GM23338 (cell line): ENCODE measurements at regions not wholly inside any gene's neighbourhood (a gene's known extent, or its start where the extent isn't known, plus 50 kb on each side); places are given as distances from the start of the nearest gene placed in this dataset.

Experiments used
- ATAC-seq: fragments of 200-7000 bp; cut with Tn5 transposase; 3 replicates; pipeline ENCODE4 v1.9.1; 2020
- DNase-seq: peaks from one replicate; pipeline ENCODE4 v3.0.0-alpha.2; 2015; ENCODE audit warnings: low spot score
- H2AFZ ChIP-seq: fragments of 200-600 bp; sonication (generic); 2 replicates; pipeline ENCODE4 v1.8.0; 2016; ENCODE audit warnings: antibody characterized with exemption, mild to moderate bottlenecking, moderate library complexity
- H3F3A ChIP-seq: fragments of 200-600 bp; sonication (generic); replicated peaks from 2 replicates; pipeline ENCODE4 v1.8.0; 2017; ENCODE audit warnings: antibody characterized with exemption, mixed run types, low read depth
- H3K27ac ChIP-seq: fragments of 200-600 bp; sonication (generic); 2 replicates; pipeline ENCODE4 v1.6.1; 2016; ENCODE audit warnings: low read depth
- H3K27me3 ChIP-seq: fragments of 200-600 bp; sonication (generic); 2 replicates; pipeline ENCODE4 v1.8.0; 2016; ENCODE audit warnings: mild to moderate bottlenecking, mixed run types, moderate library complexity; ENCODE audit not compliant: insufficient read depth
- H3K36me3 ChIP-seq: fragments of 200-600 bp; sonication (generic); 2 replicates; pipeline ENCODE4 v1.8.0; 2016; ENCODE audit warnings: mild to moderate bottlenecking; ENCODE audit not compliant: insufficient read depth
- H3K4me1 ChIP-seq: fragments of 200-600 bp; sonication (generic); 2 replicates; pipeline ENCODE4 v1.8.0; 2016; ENCODE audit warnings: mild to moderate bottlenecking, moderate library complexity; ENCODE audit not compliant: insufficient read depth
- H3K4me2 ChIP-seq: fragments of 200-600 bp; sonication (generic); 2 replicates; pipeline ENCODE4 v1.7.1; 2017; ENCODE audit warnings: mixed run types
- H3K4me3 ChIP-seq: fragments of 200-600 bp; sonication (generic); 2 replicates; pipeline ENCODE4 v1.6.1; 2016; ENCODE audit warnings: mixed run types
- H3K79me2 ChIP-seq: fragments of 200-600 bp; sonication (generic); replicated peaks from 2 replicates; pipeline ENCODE4 v1.8.0; 2017; ENCODE audit warnings: mild to moderate bottlenecking; ENCODE audit not compliant: insufficient read depth
- H3K9me2 ChIP-seq: fragments of 200-600 bp; sonication (generic); 2 replicates; pipeline ENCODE4 v1.8.0; 2017; ENCODE audit not compliant: insufficient read depth
- H4K20me1 ChIP-seq: fragments of 200-600 bp; sonication (generic); replicated peaks from 2 replicates; pipeline ENCODE4 v1.8.0; 2017; ENCODE audit warnings: mild to moderate bottlenecking; ENCODE audit not compliant: insufficient read depth
- H3K27ac Mint-ChIP-seq: 2 replicates; pipeline ENCODE4 v1.8.0; 2020; ENCODE audit warnings: inconsistent platforms, mild to moderate bottlenecking, moderate library complexity, mixed read lengths
- H3K27me3 Mint-ChIP-seq: 3 replicates; pipeline ENCODE4 v1.8.0; 2022; ENCODE audit warnings: low read depth, mild to moderate bottlenecking, moderate library complexity, mixed read lengths, inconsistent platforms; ENCODE audit not compliant: insufficient read depth, poor library complexity
- H3K36me3 Mint-ChIP-seq: 3 replicates; pipeline ENCODE4 v1.8.0; 2021; ENCODE audit warnings: low read depth, mild to moderate bottlenecking, inconsistent platforms, moderate library complexity, mixed read lengths
- H3K4me1 Mint-ChIP-seq: 3 replicates; pipeline ENCODE4 v1.8.0; 2020; ENCODE audit warnings: mild to moderate bottlenecking, inconsistent platforms, mixed read lengths
- H3K4me3 Mint-ChIP-seq: 3 replicates; pipeline ENCODE4 v1.8.0; 2021; ENCODE audit warnings: moderate library complexity, mild to moderate bottlenecking, inconsistent platforms, mixed read lengths
- H3K9me3 Mint-ChIP-seq: 3 replicates; pipeline ENCODE4 v1.8.0; 2020; ENCODE audit warnings: moderate library complexity, mild to moderate bottlenecking, inconsistent platforms, mixed read lengths
- CREB1 ChIP-seq: fragments of 250-450 bp; sonication (Bioruptor Pico); IDR thresholded peaks from 2 replicates; pipeline ENCODE4 v1.5.0; 2020; ENCODE audit warnings: low read depth, mild to moderate bottlenecking, moderate library complexity
- JUNB ChIP-seq: IDR thresholded peaks from one replicate; pipeline ENCODE4 v1.6.1; 2016; ENCODE audit warnings: antibody characterized with exemption; ENCODE audit not compliant: unreplicated experiment
- POLR2AphosphoS5 ChIP-seq: IDR thresholded peaks from 2 replicates; pipeline ENCODE4 v1.6.1; 2016; ENCODE audit warnings: antibody characterized with exemption, low read depth
- TF ChIP-seq, protein P1 (sequence below): fragments of 250-450 bp; sonication (Bioruptor Pico); IDR thresholded peaks from 2 replicates; pipeline ENCODE4 v1.5.0; 2020; ENCODE audit warnings: mild to moderate bottlenecking, moderate library complexity
- TF ChIP-seq, protein P2 (sequence below): IDR thresholded peaks from 2 replicates; pipeline ENCODE4 v1.6.1; 2016; ENCODE audit warnings: antibody characterized with exemption

DNA sequence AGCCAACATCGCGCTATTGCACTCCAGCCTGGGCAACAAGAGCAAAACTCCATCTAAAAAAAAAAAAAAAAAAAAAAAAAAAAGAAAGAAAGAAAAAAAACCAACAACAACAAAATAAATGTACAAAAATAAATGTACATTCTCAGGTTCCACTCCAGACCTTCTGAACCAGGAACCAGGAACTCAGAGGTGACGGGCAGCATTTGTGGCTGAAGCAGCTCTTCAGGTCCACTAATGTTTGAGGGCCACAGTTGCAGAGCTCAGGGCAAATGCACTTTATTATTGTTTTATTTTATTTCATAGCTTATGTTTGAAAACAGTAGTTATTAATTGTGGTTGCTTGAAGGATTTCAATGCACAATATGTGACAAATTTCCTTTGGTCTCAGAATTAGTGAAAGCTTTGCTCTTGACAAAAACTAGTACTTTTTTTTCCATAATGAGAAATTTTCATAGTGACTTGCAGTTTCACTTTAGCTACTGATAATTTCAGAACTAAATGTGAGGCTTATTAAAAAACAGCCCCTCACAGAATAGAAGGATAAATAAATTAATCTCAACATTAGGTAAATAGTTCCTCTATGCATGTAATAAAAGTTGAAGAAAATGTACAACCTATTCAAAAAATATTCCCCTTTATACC, 378.4 kb upstream of the SPHKAP start (continued):
- TF ChIP-seq, protein P1, sequence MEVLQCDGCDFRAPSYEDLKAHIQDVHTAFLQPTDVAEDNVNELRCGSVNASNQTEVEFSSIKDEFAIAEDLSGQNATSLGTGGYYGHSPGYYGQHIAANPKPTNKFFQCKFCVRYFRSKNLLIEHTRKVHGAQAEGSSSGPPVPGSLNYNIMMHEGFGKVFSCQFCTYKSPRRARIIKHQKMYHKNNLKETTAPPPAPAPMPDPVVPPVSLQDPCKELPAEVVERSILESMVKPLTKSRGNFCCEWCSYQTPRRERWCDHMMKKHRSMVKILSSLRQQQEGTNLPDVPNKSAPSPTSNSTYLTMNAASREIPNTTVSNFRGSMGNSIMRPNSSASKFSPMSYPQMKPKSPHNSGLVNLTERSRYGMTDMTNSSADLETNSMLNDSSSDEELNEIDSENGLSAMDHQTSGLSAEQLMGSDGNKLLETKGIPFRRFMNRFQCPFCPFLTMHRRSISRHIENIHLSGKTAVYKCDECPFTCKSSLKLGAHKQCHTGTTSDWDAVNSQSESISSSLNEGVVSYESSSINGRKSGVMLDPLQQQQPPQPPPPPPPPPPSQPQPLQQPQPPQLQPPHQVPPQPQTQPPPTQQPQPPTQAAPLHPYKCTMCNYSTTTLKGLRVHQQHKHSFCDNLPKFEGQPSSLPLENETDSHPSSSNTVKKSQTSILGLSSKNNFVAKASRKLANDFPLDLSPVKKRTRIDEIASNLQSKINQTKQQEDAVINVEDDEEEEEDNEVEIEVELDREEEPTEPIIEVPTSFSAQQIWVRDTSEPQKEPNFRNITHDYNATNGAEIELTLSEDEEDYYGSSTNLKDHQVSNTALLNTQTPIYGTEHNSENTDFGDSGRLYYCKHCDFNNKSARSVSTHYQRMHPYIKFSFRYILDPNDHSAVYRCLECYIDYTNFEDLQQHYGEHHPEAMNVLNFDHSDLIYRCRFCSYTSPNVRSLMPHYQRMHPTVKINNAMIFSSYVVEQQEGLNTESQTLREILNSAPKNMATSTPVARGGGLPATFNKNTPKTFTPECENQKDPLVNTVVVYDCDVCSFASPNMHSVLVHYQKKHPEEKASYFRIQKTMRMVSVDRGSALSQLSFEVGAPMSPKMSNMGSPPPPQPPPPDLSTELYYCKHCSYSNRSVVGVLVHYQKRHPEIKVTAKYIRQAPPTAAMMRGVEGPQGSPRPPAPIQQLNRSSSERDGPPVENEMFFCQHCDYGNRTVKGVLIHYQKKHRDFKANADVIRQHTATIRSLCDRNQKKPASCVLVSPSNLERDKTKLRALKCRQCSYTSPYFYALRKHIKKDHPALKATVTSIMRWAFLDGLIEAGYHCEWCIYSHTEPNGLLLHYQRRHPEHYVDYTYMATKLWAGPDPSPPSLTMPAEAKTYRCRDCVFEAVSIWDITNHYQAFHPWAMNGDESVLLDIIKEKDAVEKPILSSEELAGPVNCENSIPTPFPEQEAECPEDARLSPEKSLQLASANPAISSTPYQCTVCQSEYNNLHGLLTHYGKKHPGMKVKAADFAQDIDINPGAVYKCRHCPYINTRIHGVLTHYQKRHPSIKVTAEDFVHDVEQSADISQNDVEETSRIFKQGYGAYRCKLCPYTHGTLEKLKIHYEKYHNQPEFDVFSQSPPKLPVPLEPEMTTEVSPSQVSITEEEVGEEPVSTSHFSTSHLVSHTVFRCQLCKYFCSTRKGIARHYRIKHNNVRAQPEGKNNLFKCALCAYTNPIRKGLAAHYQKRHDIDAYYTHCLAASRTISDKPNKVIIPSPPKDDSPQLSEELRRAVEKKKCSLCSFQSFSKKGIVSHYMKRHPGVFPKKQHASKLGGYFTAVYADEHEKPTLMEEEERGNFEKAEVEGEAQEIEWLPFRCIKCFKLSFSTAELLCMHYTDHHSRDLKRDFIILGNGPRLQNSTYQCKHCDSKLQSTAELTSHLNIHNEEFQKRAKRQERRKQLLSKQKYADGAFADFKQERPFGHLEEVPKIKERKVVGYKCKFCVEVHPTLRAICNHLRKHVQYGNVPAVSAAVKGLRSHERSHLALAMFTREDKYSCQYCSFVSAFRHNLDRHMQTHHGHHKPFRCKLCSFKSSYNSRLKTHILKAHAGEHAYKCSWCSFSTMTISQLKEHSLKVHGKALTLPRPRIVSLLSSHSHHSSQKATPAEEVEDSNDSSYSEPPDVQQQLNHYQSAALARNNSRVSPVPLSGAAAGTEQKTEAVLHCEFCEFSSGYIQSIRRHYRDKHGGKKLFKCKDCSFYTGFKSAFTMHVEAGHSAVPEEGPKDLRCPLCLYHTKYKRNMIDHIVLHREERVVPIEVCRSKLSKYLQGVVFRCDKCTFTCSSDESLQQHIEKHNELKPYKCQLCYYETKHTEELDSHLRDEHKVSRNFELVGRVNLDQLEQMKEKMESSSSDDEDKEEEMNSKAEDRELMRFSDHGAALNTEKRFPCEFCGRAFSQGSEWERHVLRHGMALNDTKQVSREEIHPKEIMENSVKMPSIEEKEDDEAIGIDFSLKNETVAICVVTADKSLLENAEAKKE: no peak

DNA sequence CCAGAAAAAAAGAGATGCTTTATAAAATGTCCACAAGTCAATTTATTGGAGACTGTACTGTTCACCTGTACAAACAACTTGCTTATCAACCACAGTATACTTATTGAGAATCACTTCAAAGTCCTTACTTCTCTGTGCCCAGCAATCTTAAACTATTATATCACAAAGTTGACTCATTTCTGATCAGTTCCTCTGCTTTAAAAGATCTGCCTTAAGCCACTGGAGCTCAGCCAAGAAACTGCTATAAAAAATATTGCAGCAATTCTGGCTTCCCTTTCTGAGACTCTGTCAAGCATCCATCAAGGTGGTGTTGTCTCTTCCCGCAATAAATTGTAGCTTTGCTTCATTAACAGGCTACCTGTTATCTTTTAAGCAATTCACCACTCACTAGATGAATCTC, 375.2 kb upstream of the SPHKAP start:
- Histone ChIP-seq H4K20me1 (no peaks in the 10 kb centered on the region), H3K79me2 (no peaks in the 10 kb centered on the region), H3K4me2 (no peak overlapping the region), H3K4me3 (no peak overlapping the region), H3K27me3 (no peaks in the 10 kb centered on the region), H2AFZ (no peak overlapping the region), H3K4me1 (no peaks in the 10 kb centered on the region), H3K9me2 (no peaks in the 10 kb centered on the region; the same call in 1 of the 2 replicates), H3F3A (no peaks in the 10 kb centered on the region), H3K27ac (no peak overlapping the region), H3K36me3 (no peaks in the 10 kb centered on the region)
- DNase-seq (no peak), ATAC-seq (no peak)
- no peaks in the 10 kb centered on the region for H3K4me1 Mint-ChIP-seq
- H3K4me3 Mint-ChIP-seq: no peak overlapping the region
- H3K36me3 Mint-ChIP-seq: no peaks in the 10 kb centered on the region
- peaks cover 2% of the 10 kb centered on the region; the same call in 1 of the 3 replicates for H3K9me3 Mint-ChIP-seq
- H3K27ac Mint-ChIP-seq: no peak overlapping the region
- no peaks in the 10 kb centered on the region for H3K27me3 Mint-ChIP-seq
- TF ChIP-seq JUNB (no peak), POLR2AphosphoS5 (no peak), CREB1 (CRISPR knock-in tag) (no peak)
- TF ChIP-seq, protein P2, sequence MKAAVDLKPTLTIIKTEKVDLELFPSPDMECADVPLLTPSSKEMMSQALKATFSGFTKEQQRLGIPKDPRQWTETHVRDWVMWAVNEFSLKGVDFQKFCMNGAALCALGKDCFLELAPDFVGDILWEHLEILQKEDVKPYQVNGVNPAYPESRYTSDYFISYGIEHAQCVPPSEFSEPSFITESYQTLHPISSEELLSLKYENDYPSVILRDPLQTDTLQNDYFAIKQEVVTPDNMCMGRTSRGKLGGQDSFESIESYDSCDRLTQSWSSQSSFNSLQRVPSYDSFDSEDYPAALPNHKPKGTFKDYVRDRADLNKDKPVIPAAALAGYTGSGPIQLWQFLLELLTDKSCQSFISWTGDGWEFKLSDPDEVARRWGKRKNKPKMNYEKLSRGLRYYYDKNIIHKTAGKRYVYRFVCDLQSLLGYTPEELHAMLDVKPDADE: no peak
- TF ChIP-seq, protein P1: no peak
